Thyroid gland (tissue), 4 donors: ENCODE measurements at regions not wholly inside any gene's neighbourhood (a gene's known extent, or its start where the extent isn't known, plus 50 kb on each side); places are given as distances from the start of the nearest gene placed in this dataset.

Source experiments
- CTCF ChIP-seq, 6 experiments: fragments of 200-600 bp in 3 of 6; fragments of 450-650 bp in 3 of 6; sonication (generic) in 3 of 6; IDR thresholded peaks; one replicate each; pipeline ENCODE4 v1.5.1; 2016 to 2019; ENCODE audit warnings: antibody characterized with exemption in 6 of 6, mild to moderate bottlenecking in 2 of 6, inconsistent platforms in 1 of 6, moderate library complexity in 1 of 6
- POLR2A ChIP-seq, 2 donors: fragments of 450-650 bp; IDR thresholded peaks; one replicate each; pipeline ENCODE4 v1.6.1; 2017; ENCODE audit warnings: antibody characterized with exemption in 2 of 2, mild to moderate bottlenecking in 2 of 2, moderate library complexity in 1 of 2

GRCh38 chr4:31325300-31325699 is 605.1 kb downstream of the PCDH7 start:
- TF ChIP-seq CTCF (IDR thresholded peaks at IDR 0.05) (no peak), POLR2A (IDR thresholded peaks at IDR 0.05) (no peak)
